G401.6 (cell line): ENCODE measurements at regions not wholly inside any gene's neighbourhood (a gene's known extent, or its start where the extent isn't known, plus 50 kb on each side); places are given as distances from the start of the nearest gene placed in this dataset.

Source experiments
- FAIRE-seq: peaks from 2 replicates; lab custom pipeline; 2012; peaks lifted over from hg19 to GRCh38; lab: Jason Lieb, UNC

DNA sequence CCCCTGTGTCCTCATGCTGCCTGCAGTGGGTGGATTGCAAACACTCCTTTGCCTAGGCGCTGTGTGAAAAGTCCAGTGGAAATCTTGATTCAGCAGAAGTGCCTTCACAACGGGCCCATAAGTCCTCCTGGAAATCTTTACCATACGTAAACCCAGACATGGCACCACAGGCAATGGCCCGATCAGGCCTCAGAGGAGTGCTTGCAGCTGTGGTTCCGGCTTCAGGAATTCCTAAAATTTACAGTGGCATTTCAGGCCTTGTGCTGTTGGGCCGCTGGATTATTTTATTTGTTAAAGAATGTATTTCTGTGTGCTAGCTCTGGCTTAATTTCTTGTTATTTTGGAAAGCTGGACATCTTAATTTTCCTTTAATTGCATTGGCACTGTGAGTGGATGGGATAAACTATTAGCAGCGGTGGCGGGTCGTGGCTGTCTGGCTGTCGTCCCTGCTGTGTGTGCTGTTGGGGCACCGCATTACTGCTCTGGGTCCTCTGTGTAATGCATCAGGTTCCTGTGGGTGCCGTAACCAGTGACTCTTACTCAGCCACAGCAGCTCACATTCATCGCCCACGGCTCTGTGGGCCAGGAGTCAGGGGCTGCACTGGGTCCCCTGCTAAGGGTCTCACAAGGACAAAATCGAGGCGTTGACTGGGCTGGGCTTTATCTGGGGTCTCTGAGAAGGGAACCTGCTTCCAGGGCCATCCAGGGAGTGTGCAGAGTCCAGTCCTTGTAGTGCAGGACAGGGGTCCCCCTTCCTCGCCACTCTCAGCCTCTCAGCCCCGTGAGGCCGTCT, 73.1 kb downstream of the RTP5 start:
- no peak for FAIRE-seq

DNA sequence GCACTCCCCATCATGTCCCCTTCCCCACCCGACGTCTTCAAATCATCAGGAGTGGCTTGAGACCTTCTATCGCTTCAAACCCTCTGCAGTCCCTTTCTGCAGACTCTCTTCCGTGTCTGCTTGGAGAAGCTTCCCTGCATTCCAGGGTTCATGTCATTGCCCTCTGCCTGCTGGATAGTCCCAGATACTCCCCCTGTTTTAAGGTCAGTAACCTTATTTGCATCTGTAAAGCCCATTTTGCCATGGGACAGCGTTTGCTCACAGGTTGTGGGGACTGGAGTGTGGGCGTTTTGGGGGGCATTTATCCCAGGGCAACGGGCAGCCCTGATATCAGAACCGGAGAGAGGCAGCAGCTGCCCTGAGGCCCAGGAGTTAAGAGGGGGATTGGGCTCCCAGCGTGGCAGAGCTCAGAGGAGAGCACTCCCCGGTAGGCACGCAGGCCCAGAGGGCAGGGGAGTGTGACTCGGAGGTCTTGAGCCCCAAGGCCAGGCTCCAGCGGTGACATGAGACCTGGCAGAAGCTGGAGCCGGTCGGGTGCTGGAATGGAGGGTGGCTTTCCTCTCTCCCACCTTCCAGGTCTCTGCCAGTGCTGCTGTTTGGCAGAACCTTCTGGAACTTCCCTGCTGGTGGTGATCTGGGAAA, 73.8 kb downstream of the RTP5 start:
- no peak for FAIRE-seq

DNA sequence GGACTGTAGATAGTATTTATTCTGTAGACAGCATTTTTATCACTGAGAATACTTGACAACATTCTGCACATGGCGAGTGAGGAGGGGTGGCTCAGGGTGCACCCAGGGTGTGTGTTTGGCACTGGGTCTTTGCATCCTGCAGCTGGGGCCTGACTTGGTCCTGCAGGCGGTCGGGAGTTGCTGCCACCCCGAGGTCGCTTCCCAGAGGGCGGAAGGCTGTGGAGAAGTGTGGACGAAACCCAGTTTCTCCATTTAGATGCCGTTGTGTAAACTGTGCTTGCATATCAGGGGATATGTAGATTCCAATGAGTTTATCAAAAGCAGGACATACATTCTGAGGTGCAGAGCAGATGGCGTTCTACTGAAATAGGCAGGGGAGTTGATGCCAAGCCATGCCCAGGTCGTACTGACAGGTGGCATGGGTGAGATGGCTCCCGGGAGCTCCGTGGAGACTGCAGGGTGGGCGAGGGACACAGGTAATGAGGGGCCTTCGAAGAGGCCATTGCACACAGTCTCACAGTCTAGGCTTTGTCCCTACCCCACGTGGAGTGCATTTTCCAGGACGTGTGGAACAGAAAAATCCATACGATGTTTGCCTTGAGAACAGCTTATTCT, 74.5 kb downstream of the RTP5 start:
- FAIRE-seq: no peak

DNA sequence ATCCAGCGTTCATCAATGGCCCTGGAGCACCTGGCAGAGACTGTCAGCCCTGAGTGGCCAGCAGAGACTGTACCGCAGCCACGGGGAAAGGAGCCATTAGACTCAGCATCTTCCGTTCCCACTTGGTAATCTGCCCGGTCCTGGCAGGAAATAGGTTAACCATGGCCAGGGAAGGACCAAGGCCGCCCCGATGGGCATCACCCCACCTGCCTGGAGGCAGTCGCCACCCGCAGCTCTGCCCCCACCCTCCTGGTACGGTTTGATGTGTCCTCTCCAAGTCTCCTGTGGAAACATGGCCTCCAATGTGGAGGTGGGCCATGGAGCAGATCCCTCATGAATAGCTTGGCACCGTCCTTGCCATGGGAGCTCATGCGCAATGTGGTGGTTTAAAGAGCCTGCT, 75.3 kb downstream of the RTP5 start:
- no peak for FAIRE-seq

DNA sequence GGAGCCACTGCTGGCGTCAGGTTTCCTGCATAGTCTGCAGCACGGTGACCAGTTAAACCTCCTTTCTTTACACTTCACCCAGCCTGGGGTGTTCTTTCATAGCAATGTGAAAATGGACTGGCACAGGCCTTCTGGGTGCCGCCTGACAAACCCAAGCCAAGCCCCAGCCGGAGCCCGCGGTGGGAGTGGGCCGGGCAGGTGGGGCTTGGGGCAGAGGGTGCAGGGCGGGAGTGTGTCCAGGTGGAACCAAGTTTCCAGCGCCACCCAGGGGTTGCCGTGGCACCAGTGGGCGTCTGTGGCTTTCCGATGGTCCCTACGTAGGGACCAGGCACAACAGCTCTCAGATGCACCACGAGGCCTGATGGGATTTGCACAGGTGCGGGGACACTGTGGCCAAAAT, 75.8 kb downstream of the RTP5 start:
- FAIRE-seq: no peak

DNA sequence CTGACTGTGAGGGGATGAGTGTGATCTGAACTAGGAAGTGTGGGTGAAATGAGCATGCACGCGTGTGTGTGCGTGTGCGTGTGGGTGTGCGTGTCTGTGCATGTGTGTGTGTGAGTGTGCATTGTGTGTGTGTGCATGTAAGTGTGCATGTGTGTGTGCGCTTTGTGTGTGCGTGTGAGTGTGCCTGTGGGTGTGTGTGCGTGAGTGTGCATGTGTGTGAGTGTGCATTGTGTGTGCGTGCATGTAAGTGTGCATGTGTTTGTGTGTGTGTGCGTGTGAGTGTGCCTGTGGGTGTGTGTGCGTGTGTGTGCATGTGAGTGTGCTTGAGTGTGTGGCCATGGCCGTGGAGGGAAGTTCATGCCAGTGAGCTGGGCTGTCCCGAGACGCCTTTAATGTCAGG, 76.3 kb downstream of the RTP5 start:
- no peak for FAIRE-seq

DNA sequence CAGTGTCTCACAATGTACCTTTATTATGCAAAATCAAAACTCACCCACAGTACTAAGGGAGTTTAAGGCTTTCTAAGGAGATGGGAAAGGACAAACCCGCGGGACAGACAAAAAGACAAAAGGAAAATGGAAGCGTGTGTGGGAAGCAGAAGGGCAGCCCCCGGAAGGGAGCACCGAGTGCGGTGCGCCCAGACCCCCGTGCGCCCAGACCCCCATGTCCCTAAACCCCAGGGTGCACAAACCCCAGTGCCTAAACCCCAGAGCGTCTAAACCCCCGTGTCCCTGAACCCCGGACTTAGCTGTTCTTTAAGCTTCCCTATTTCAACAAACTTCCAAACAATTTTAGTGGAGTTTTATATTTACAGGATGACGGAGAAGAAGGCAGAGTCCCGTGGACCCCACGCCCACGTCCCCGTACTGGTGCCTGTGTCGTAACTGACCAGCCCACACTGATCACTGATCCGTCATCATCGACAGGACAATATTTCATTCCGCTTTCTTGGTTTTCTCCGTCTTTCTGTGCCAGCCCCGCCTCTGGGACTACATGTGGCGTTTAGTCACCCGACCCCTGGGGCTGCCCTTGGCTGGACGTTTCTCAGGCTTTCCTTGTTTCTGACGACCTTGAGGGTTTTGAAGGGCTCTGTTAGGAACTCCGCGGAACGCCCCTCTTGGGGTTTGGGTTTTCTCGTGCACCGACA, 76.9 kb downstream of the RTP5 start:
- no peak for FAIRE-seq

DNA sequence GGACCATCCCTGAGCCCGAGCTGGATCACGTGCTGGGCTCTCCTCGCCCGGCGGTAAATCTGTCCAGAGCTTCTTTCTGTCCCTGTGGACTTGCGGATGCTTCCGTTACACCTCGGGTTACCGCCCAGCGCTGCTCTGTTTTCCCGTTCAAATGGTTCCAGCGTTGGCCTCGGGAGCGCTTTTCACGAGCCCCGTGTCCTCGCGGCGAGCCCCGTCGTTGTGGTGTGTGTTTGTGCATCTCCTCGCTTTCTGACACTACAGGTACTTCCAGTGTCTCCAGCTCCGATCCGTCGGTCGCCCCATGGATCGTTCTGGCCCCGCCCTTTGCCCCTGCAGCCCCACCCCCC, 77.4 kb downstream of the RTP5 start:
- no peak for FAIRE-seq

DNA sequence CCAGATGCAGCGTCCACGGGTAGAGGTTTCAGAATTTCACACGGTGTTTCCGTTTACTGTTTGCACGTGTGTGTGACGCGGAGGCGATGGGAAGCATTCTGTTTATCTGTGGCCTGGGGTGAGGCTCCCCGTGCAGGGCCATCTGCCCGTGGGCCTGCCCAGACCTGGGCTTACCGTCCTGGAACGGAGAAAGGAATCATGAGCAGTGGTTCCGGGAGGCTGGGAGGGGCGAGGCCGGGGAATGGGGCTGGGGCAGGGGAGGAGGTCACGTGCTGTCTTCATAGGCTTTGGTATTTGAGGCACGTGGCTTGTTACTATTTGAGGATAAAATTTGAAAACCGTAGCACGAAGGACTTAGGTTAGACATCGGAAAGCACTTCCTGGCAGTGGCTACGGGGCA, 77.9 kb downstream of the RTP5 start:
- FAIRE-seq: no peak

DNA sequence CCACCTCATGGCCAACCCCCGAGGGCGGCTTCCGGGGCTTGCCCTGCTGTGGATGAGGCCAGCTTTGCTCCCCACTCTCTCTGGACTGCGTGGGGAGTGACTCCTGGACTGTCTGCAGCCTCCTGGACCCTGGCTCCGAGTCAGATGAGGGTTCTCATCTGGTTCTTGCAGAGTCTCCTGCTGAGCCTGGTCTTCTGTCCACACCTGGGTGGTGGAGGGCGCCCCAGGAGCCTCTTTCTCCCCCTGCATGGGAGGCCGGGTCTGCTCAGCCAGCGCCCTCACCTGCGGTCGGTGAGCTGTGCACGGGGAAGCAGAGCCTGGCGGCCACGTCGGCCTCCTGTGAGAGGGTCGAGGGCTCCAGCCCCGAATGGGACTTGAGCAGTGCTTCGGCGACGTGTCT, 78.3 kb downstream of the RTP5 start:
- no peak for FAIRE-seq

DNA sequence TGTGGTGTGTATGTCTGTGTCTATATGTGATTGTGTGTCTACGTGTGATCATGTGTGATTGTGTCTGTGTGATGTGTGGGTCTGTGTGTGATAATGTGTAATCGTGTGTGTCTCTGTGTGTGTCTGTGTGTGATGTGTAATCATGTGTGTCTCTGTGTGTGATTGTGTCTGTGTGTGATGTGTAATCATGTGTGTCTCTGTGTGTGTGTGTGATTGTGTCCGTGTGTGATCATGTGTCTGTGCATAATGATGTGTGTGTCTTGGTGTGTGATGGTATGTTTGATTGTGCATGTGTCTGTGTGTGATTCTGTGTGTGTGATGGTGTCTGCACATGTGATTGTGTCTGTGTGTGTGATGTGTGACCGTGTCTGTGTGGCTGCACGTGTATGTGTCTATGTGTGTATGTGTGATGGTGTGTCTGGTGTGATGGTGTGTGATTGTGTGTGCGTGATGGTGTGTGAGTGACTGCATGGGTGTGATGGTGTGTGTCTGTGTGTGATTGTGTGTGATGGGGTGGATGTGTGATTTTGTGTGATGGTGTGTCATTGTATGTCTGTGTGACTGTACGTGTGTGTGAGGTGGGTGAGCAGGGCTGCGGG, 78.9 kb downstream of the RTP5 start:
- FAIRE-seq: no peak

DNA sequence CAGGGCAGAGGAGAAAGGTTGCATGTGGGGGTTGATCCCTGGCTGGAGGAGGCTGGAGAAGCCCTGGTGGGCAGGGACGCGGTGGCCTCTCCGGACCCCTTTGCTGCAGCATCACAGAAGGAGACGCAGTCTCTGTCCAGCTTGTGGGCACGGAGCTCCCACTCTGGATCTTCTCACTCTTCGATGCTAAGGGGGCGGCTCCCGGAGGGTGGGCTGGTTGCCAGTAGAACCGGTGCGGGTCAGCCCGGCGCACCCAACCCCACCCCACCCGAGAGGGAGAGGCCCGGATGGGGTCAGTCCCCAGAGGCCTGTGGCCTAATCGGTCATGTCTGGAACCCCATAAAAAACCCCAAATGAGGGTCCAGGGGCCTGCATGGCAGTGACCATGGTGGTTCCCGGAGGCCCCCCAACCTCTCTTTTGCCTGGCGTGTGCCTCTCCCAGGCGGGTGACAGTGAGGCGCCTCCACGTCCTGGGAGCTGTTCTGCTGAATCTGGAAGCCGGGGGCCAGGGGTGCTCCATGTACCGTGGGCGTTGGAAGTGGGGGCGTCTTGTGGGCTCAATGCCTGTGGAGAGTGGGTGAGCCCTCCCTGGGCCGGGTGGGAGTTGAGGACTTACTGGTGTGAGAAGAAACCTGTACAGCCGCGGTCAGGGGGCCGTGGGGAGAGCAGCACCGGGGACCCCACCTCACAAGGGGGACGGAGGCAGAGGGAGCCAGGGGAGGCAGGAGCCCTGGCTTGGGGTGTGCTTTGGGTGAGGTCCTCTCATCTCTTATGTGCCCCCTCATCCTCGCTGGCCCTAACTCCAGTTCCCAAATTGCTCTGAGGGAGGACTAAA, 79.6 kb downstream of the RTP5 start:
- FAIRE-seq: no peak

DNA sequence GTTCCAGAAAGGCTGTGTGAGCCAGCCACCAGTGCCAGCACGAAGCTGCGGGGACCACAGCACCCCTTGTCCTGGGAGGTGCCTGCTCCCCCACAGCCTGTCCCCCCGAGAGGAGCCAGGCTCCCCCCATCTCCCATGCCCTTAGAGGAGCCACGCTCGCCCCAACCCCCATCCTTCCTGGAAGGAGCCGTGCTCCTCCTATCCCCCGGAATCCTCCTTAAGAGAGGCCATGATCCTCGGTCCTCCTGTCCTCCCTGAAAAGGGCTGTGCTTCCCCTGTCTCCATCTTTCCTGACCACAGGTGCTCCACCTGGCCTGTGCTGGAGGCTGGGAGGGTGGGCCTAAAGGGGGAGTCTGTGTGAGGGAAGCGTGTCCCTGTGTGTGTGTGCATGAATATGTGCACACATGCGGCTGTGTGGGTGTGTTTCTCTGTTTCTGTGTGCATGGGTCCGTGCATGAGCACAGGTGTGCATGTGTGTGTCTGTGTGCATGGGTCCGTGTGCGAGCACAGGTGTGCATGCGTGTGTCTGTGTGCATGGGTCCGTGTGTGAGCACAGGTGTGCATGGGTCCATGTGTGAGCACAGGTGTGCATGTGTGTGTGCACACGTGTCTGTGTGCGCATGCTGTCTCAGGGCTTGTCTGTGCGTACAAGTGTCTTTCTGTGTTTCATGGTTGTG, 80.3 kb downstream of the RTP5 start:
- FAIRE-seq: no peak

DNA sequence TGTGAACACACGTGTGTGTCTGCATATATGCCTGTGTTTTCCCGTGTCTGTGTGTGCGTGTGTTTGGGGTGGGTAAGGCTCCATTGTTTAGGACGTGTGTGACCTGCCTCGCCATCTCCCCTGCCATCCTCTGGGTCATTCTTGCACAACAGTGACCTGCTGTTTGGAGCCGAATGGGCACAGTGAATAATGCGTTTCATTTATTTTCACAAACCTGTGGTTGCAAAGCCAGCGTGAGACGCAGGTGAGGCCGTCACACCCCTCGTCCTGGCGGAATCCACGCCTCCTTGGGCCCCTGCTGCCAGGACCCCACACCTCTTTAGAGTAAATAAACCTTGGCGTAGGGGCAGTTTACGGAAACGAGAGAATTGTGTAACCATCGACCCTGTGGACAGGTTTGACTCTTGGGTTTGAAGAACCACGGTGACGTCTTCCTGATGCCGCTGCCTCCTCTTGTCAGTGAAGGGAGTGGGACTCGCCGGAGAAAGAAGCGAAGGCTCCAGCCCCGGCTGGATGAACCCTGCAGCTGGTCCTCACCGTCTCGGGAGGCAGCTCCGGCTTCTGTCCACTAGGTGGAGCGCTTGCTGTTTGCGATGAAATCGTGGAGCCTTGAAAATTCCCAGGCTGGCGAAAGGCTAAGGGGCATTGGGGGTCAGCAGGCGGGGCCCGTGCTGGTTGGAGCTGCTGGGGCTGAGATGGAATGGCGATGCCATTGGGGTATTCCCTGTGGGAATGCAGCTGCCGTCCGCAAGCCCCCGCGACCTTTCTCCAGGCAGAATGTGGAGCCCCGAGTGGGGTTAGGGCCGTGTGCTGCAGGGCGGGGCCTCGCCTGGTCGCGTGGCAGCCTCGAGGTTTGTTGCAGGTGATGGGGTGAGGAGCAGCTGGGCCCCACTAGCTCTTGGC, 81.1 kb downstream of the RTP5 start:
- peak; percentile 27 for FAIRE-seq

DNA sequence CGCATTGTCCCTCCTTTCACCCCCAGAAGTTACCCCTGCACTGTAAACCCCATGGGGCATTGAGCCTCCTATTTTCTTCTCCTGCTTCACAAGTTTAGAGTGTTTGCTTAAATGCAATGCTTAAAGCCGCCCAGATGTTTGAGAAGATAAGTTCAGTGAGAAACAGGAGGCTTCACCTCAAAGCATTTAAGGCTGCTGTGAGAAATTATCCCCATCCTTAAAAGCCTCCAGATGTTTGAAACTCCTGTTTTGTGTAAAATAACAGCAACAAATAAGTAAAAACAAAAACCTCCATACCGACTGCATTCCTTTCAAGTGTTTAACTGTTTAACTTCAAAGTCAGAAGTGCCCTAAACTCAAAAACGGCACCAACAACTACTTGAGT, 81.8 kb downstream of the RTP5 start:
- no peak for FAIRE-seq

DNA sequence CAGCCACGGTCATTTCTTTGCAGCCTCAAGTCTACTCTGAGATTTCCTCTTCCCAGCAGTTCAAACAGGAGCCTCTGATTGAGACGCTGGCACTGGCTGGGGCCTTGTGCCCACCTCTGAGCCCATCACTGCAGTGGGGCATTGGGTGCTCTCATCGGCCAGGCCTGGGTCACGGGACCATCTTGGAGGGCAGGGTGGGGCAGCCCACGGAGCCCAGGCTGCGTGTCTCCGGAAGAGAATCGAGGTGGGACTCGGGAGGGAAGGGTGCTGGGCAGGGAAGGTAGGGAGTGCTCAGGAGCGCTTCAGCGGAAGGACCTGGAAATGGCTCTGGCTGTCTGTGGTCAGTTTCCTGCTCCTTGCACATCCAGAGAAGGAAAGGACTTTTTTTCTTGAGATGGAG, 82.4 kb downstream of the RTP5 start:
- no peak for FAIRE-seq

DNA sequence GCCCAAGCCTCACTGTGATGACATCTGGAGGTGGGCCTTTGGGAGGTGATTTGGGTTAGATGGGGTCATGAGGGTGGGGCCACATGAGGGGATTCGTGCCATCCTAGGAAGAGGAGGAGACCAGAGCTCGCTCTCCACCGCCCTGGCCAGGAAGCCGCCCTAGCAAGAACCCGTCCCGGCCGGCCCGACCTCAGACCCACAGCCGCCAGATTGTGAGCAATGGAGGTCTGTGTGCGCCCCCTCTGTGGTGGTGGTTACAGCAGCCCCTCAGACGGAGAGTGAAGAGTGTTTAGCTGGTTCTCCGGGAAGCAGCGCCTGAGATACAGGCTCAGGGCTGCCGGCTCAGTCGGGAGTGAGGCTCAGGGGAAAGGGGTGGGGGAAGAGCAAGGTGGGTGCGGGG, 83.3 kb downstream of the RTP5 start:
- no peak for FAIRE-seq

DNA sequence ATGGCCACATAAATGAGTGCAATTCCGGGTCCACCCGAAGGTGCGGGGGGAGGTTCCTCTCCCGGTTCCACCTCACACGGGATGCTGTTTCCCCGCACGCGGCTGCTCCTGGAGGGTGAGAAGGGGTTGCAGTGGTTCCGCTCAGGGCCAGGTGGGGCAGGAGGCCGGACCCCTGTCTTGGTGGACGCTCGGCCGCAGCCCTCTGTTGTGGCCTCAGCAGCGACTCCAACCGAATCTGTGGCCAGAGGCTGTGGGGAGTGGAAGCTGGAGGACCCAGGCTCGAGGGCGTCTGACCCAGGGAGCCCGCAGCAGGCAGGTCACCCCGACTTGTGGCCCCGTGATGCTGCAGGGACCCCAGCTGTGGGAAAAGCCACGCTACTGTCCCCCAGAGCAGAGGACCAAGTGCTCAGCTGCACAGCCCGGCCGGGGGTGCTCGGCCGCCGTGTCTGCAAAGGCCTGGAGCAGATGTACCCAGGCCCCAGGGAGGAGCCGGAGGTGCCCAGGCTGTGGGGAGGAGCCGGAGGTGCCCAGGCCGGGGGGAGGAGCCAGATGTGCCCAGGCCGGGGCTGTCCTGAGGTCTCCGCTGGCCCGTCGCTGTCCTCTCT, 83.9 kb downstream of the RTP5 start:
- no peak for FAIRE-seq

DNA sequence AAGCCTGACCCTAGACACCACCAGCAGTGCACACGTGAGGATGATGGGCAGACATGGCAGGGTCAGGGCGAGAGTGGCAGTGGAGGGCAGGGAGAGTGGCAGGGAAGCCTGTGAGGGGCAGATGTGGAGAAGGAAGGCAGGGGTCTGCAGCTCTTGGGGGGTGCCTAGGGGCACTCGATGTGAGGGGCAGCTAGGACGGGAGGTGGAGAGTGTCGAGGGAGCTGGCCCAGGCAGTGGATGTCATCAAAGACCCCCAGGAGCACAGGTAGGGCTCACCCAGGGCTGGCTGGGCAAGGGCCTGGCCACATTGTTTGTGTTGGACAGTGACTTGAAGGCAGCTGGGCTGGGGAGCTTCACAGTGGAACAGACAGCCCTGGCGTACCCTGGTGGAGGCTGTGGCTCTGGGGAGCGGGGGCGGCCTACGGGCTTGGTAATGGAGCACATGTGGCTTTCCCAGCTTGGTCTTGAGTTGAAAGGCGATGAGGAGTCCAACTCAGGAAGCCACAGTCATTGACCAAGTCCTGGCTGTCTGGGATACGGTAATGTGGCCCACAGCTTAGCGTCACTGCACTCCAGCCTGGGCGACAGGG, 87.1 kb downstream of the RTP5 start:
- no peak for FAIRE-seq

DNA sequence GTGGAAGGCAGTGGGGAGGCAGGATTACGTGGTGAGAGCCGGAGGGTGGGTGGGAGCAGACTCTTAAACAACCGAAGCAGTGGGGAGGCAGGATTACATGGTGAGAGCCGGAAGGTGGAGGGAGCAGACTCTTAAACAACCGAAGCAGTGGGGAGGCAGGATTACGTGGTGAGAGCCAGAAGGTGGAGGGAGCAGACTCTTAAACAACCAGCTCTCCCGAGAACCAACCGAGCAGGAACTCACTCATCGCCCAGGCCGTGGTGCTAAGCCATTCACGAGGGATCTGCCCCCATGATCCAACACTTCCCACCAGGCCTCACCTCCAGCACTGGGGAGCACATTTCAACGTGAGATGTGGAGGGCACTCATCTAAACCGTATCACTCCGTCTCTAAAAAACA, 87.7 kb downstream of the RTP5 start:
- FAIRE-seq: no peak
